ENCODE measurements at regions not wholly inside any gene's neighbourhood (a gene's known extent, or its start where the extent isn't known, plus 50 kb on each side); places are given as distances from the start of the nearest gene placed in this dataset.

- intact Hi-C loops (cut with DNase I; ENCODE audit: low total_unique reads): no loop called here
- no peak overlapping the region for H3K4me3 ChIP-seq
- H3K27ac ChIP-seq: no peak overlapping the region
- no peaks in the 10 kb centered on the region for H3K27me3 ChIP-seq
- no peaks in the 10 kb centered on the region for H3K9me3 ChIP-seq
- no peaks in the 10 kb centered on the region for H3K36me3 ChIP-seq
- no peak for TF ChIP-seq CTCF (IDR thresholded peaks at IDR 0.05)
- no peak for DNase-seq
- H3K4me1 ChIP-seq: no peaks in the 10 kb centered on the region
Measured at GRCh38 chr10:8639486-8640185, 585.1 kb downstream of the GATA3 start.

- Histone ChIP-seq H3K36me3 (no peaks in the 10 kb centered on the region), H3K27me3 (no peaks in the 10 kb centered on the region), H3K4me1 (no peaks in the 10 kb centered on the region), H3K4me3 (no peak overlapping the region), H3K9me3 (no peaks in the 10 kb centered on the region), H3K27ac (no peak overlapping the region)
- intact Hi-C loops (cut with DNase I; ENCODE audit: low total_unique reads): no loop called here
- no peak for DNase-seq
- no peak for TF ChIP-seq CTCF (IDR thresholded peaks at IDR 0.05)
Measured at GRCh38 chr10:8640301-8640700, 585.8 kb downstream of the GATA3 start.

GRCh38 chr10:8640878-8641277, 586.4 kb downstream of the GATA3 start:
- Histone ChIP-seq H3K27me3 (no peaks in the 10 kb centered on the region), H3K27ac (no peak overlapping the region), H3K4me1 (no peaks in the 10 kb centered on the region), H3K9me3 (no peaks in the 10 kb centered on the region), H3K36me3 (no peaks in the 10 kb centered on the region), H3K4me3 (no peak overlapping the region)
- no peak for DNase-seq
- no peak for TF ChIP-seq CTCF (IDR thresholded peaks at IDR 0.05)
- intact Hi-C loops (cut with DNase I; ENCODE audit: low total_unique reads): no loop called here

GRCh38 chr10:8656261-8656660, 601.8 kb downstream of the GATA3 start:
- Histone ChIP-seq H3K27me3 (no peaks in the 10 kb centered on the region), H3K36me3 (no peaks in the 10 kb centered on the region), H3K4me1 (no peaks in the 10 kb centered on the region), H3K9me3 (no peaks in the 10 kb centered on the region), H3K27ac (no peak overlapping the region), H3K4me3 (no peak overlapping the region)
- DNase-seq: no peak
- TF ChIP-seq CTCF (IDR thresholded peaks at IDR 0.05): no peak
- intact Hi-C loops (cut with DNase I; ENCODE audit: low total_unique reads): no loop called here

GRCh38 chr10:8659982-8660381, 605.5 kb downstream of the GATA3 start:
- Histone ChIP-seq H3K9me3 (no peaks in the 10 kb centered on the region), H3K4me1 (no peaks in the 10 kb centered on the region), H3K36me3 (no peaks in the 10 kb centered on the region), H3K4me3 (no peak overlapping the region), H3K27me3 (no peaks in the 10 kb centered on the region), H3K27ac (no peak overlapping the region)
- intact Hi-C loops (cut with DNase I; ENCODE audit: low total_unique reads): no loop called here
- no peak for TF ChIP-seq CTCF (IDR thresholded peaks at IDR 0.05)
- DNase-seq: no peak

- H3K4me3 ChIP-seq: no peak overlapping the region
- no peak for TF ChIP-seq CTCF (IDR thresholded peaks at IDR 0.05)
- no peak for DNase-seq
- intact Hi-C loops (cut with DNase I; ENCODE audit: low total_unique reads): no loop called here
- no peaks in the 10 kb centered on the region for H3K27me3 ChIP-seq
- no peaks in the 10 kb centered on the region for H3K9me3 ChIP-seq
- H3K36me3 ChIP-seq: no peaks in the 10 kb centered on the region
- no peak overlapping the region for H3K27ac ChIP-seq
- H3K4me1 ChIP-seq: no peaks in the 10 kb centered on the region
Measured at GRCh38 chr10:8661886-8662285, 607.4 kb downstream of the GATA3 start.

All from tibial artery (tissue), 4 donors.